PC-3 (cell line): ENCODE measurements at regions not wholly inside any gene's neighbourhood (a gene's known extent, or its start where the extent isn't known, plus 50 kb on each side); places are given as distances from the start of the nearest gene placed in this dataset.

Experiments used
- ATAC-seq: fragments of 200-7000 bp; cut with Tn5 transposase; 2 replicates; pipeline ENCODE4 v1.9.1; 2020; ENCODE audit warnings: mild to moderate bottlenecking, moderate library complexity
- BruUV-seq: library from RNA; stranded (reverse); fragments of 400-500 nt; replicated peaks from 2 replicates; lab custom pipeline; 2021; lab: Mats Ljungman, UMichigan
- CTCF ChIA-PET: fragments of 300-600 bp; sonication (Branson Sonifier 250); formaldehyde crosslinking; loops from one replicate; lab custom pipeline; 2022; ENCODE audit warnings: antibody characterized with exemption; lab: Charles Lee
- POLR2A ChIA-PET: fragments of 300-600 bp; sonication (Branson Sonifier 250); formaldehyde crosslinking; loops from one replicate; lab custom pipeline; 2022; ENCODE audit warnings: antibody characterized with exemption; ENCODE audit not compliant: unreplicated experiment; lab: Charles Lee
- DNase-seq: peaks from one replicate; pipeline ENCODE4 v3.0.0-alpha.2; 2015
- H2AFZ ChIP-seq: fragments of 300-600 bp; sonication (generic); 2 replicates; pipeline ENCODE4 v1.6.0; 2016; ENCODE audit warnings: antibody characterized with exemption, low read length
- H3F3A ChIP-seq: fragments of 300-600 bp; sonication (generic); one replicate; pipeline ENCODE4 v1.6.0; 2017; ENCODE audit warnings: antibody characterized with exemption, low read length, control low read depth, mild to moderate bottlenecking; ENCODE audit not compliant: unreplicated experiment
- H3K27ac ChIP-seq: fragments of 300-600 bp; sonication (generic); 2 replicates; pipeline ENCODE4 v1.5.1; 2016; ENCODE audit warnings: mild to moderate bottlenecking, low read length
- H3K27me3 ChIP-seq: fragments of 300-600 bp; sonication (generic); 2 replicates; pipeline ENCODE4 v1.6.1; 2016; ENCODE audit warnings: low read length, mixed read lengths
- H3K36me3 ChIP-seq: fragments of 300-600 bp; sonication (generic); 2 replicates; pipeline ENCODE4 v1.6.1; 2016; ENCODE audit warnings: low read depth, mixed run types, low read length, mixed read lengths
- H3K4me1 ChIP-seq: fragments of 300-600 bp; sonication (generic); 2 replicates; pipeline ENCODE4 v1.5.1; 2016; ENCODE audit warnings: low read length; ENCODE audit not compliant: insufficient read depth
- H3K4me2 ChIP-seq: fragments of 300-600 bp; sonication (generic); 2 replicates; pipeline ENCODE4 v1.6.0; 2016; ENCODE audit warnings: low read length
- H3K4me3 ChIP-seq: fragments of 300-600 bp; sonication (generic); 2 replicates; pipeline ENCODE4 v1.5.1; 2016; ENCODE audit warnings: mild to moderate bottlenecking, low read length, mixed read lengths
- H3K79me2 ChIP-seq: fragments of 300-600 bp; sonication (generic); 2 replicates; pipeline ENCODE4 v1.6.1; 2017; ENCODE audit warnings: low read length, mixed read lengths
- H3K9ac ChIP-seq: fragments of 300-600 bp; sonication (generic); 2 replicates; pipeline ENCODE4 v1.6.0; 2016; ENCODE audit warnings: mild to moderate bottlenecking, low read length
- H3K9me2 ChIP-seq: fragments of 300-600 bp; sonication (generic); replicated peaks from 2 replicates; pipeline ENCODE4 v1.6.1; 2016; ENCODE audit warnings: mixed run types, low read length, mixed read lengths
- H3K9me3 ChIP-seq: fragments of 300-600 bp; sonication (generic); 2 replicates; pipeline ENCODE4 v1.6.1; 2016; ENCODE audit warnings: low read length, mixed read lengths
- H4K20me1 ChIP-seq: fragments of 300-600 bp; sonication (generic); 2 replicates; pipeline ENCODE4 v1.6.1; 2016; ENCODE audit warnings: low read length, mixed read lengths
- EZH2 ChIP-seq: fragments of 300-600 bp; sonication (generic); IDR thresholded peaks from one replicate; pipeline ENCODE4 v1.6.1; 2017; ENCODE audit warnings: antibody characterized with exemption, mild to moderate bottlenecking, low read length; ENCODE audit not compliant: unreplicated experiment
- EZH2phosphoT487 ChIP-seq: fragments of 300-600 bp; sonication (generic); IDR thresholded peaks from 2 replicates; pipeline ENCODE4 v1.6.1; 2018; ENCODE audit warnings: mild to moderate bottlenecking, antibody characterized with exemption, low read length, borderline replicate concordance
- intact Hi-C: fragments of 100-400 bp; cut with micrococcal nuclease; formaldehyde crosslinking; loops from 2 replicates; pipeline ENCODE4 v1.9.0; 2023
- TF ChIP-seq, protein P1 (sequence below): fragments of 300-600 bp; sonication (generic); conservative IDR thresholded peaks from 2 replicates; pipeline ENCODE4 v1.5.1; 2017; ENCODE audit warnings: antibody characterized with exemption, low read depth, mild to moderate bottlenecking, low read length

GRCh38 chr5:145470396-145470979 is 364.7 kb downstream of the PRELID2 start:
- intact Hi-C loops: no loop called here
- Histone ChIP-seq H2AFZ (no peak overlapping the region), H4K20me1 (no peaks in the 10 kb centered on the region), H3K4me1 (peaks cover 10% of the 10 kb centered on the region; the same call in 1 of the 2 replicates), H3K9me3 (no peaks in the 10 kb centered on the region), H3K4me2 (no peak overlapping the region), H3K27me3 (no peaks in the 10 kb centered on the region), H3K79me2 (no peaks in the 10 kb centered on the region), H3K36me3 (no peaks in the 10 kb centered on the region), H3K4me3 (no peak overlapping the region), H3F3A (no peaks in the 10 kb centered on the region), H3K9me2 (no peaks in the 10 kb centered on the region), H3K9ac (no peak overlapping the region), H3K27ac (no peak overlapping the region)
- ATAC-seq: no peak
- TF ChIP-seq, protein P1, sequence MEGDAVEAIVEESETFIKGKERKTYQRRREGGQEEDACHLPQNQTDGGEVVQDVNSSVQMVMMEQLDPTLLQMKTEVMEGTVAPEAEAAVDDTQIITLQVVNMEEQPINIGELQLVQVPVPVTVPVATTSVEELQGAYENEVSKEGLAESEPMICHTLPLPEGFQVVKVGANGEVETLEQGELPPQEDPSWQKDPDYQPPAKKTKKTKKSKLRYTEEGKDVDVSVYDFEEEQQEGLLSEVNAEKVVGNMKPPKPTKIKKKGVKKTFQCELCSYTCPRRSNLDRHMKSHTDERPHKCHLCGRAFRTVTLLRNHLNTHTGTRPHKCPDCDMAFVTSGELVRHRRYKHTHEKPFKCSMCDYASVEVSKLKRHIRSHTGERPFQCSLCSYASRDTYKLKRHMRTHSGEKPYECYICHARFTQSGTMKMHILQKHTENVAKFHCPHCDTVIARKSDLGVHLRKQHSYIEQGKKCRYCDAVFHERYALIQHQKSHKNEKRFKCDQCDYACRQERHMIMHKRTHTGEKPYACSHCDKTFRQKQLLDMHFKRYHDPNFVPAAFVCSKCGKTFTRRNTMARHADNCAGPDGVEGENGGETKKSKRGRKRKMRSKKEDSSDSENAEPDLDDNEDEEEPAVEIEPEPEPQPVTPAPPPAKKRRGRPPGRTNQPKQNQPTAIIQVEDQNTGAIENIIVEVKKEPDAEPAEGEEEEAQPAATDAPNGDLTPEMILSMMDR: no peak
- no peak for TF ChIP-seq EZH2phosphoT487
- TF ChIP-seq EZH2: no peak
- ChIA-PET POLR2A (no interaction called here), CTCF (no interaction called here)
- DNase-seq: no peak
- BruUV-seq: no TSS peak

DNA sequence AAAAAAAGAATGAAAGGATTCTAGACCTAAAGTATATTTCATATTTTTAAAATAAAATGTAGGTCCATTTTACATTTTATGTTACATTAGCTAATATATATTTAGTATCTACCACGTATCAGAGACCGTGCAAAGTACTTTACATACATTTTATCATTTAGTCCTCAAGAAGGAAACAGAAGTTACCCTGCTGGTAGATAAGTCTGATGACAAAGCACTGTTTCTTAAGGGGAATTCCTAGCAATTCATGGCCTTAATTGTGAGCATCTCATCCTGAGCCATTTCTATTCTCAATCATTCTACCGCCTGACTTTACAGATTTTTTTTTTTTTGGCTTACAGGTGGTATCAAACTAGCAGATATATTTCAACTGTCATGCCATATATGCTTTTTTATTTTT is 367.7 kb downstream of the PRELID2 start:
- POLR2A ChIA-PET: no interaction called here
- CTCF ChIA-PET: no interaction called here
- BruUV-seq: no TSS peak
- H4K20me1 ChIP-seq: no peaks in the 10 kb centered on the region
- intact Hi-C loops: no loop called here
- no peaks in the 10 kb centered on the region for H3K79me2 ChIP-seq
- no peak overlapping the region for H3K4me2 ChIP-seq
- H3F3A ChIP-seq: no peaks in the 10 kb centered on the region
- H2AFZ ChIP-seq: no peak overlapping the region
- H3K27ac ChIP-seq: no peak overlapping the region
- ATAC-seq: no peak
- peaks cover 10% of the 10 kb centered on the region; the same call in 1 of the 2 replicates for H3K4me1 ChIP-seq
- TF ChIP-seq, protein P1: no peak
- TF ChIP-seq EZH2 (no peak), EZH2phosphoT487 (no peak)
- no peak for DNase-seq
- no peaks in the 10 kb centered on the region for H3K9me3 ChIP-seq
- H3K36me3 ChIP-seq: no peaks in the 10 kb centered on the region
- H3K27me3 ChIP-seq: no peaks in the 10 kb centered on the region
- H3K4me3 ChIP-seq: no peak overlapping the region
- no peaks in the 10 kb centered on the region for H3K9me2 ChIP-seq
- H3K9ac ChIP-seq: no peak overlapping the region

DNA sequence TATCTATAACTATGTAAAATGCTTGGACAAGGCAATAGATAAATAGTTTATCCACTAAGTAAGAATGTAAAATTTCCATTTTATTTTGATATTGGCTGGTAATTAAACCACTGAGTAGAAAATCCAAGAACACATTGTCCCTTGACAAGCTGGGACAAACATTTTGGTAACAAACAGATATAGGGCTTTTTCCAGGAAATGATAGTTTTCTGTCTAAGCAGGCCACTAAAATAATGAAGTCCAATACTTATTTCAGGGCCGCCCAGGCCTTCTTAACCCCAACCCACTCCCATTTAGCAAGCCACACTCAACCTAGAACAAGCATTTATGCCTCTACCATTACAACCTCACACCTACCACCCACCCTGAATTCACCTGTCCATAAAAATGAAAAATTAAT is 368.6 kb downstream of the PRELID2 start:
- Histone ChIP-seq H3K4me3 (no peak overlapping the region), H2AFZ (no peak overlapping the region), H3K4me1 (peaks cover under 1% of the 10 kb centered on the region; the same call in 1 of the 2 replicates), H3K27me3 (no peaks in the 10 kb centered on the region), H3F3A (no peaks in the 10 kb centered on the region), H3K9ac (no peak overlapping the region), H3K27ac (no peak overlapping the region), H3K4me2 (no peak overlapping the region), H3K9me2 (no peaks in the 10 kb centered on the region), H4K20me1 (no peaks in the 10 kb centered on the region), H3K9me3 (no peaks in the 10 kb centered on the region), H3K36me3 (no peaks in the 10 kb centered on the region), H3K79me2 (no peaks in the 10 kb centered on the region)
- no peak for TF ChIP-seq EZH2
- intact Hi-C loops: no loop called here
- CTCF ChIA-PET: no interaction called here
- POLR2A ChIA-PET: no interaction called here
- DNase-seq (no peak), ATAC-seq (no peak)
- no TSS peak for BruUV-seq
